ENCODE measurements at regions not wholly inside any gene's neighbourhood (a gene's known extent, or its start where the extent isn't known, plus 50 kb on each side); places are given as distances from the start of the nearest gene placed in this dataset.

GRCh38 chr14:62313212-62313611 lies 551.0 kb downstream of the SNAPC1 start:
- H2AK5ac ChIP-seq (ENCODE audit: low read length) = no peak overlapping the region
- no CpG with 5 or more reads among the region's 3 CpGs for WGBS (ENCODE audit: extremely low coverage, insufficient coverage, insufficient read length)
- H4K8ac ChIP-seq (ENCODE audit: low read depth, low read length) = no peak overlapping the region
- no peak overlapping the region for H3K4ac ChIP-seq (ENCODE audit: low read depth, low read length)
- H3K27ac ChIP-seq (ENCODE audit: low read depth, low read length) = no peak overlapping the region
- H2BK5ac ChIP-seq (ENCODE audit: low read depth, low read length, poor library complexity) = no peak overlapping the region
- no peaks in the 10 kb centered on the region for H3K79me1 ChIP-seq (ENCODE audit: low read length)
- no peaks in the 10 kb centered on the region for H3K27me3 ChIP-seq (ENCODE audit: insufficient read depth, low read length)
- H3K9me3 ChIP-seq (ENCODE audit: insufficient read depth, low read depth, low read length) = no peaks in the 10 kb centered on the region
- no peak overlapping the region for H2BK120ac ChIP-seq (ENCODE audit: insufficient read depth, low read length, poor library complexity)
- no peak overlapping the region for H3K18ac ChIP-seq (ENCODE audit: low read length)
- H3K4me3 ChIP-seq (ENCODE audit: low read depth, low read length) = no peak overlapping the region
- H4K91ac ChIP-seq (ENCODE audit: low read depth, low read length) = no peak overlapping the region
- no peak overlapping the region for H2AFZ ChIP-seq (ENCODE audit: insufficient read depth, low read length, poor library complexity)
- H3K36me3 ChIP-seq (ENCODE audit: control insufficient read depth in 1 of 2, insufficient read depth in 2 of 2, low read length in 2 of 2) = no peaks in the 10 kb centered on the region
- H3K9ac ChIP-seq (ENCODE audit: low read length) = no peak overlapping the region
- DNase-seq = no peak
- no peaks in the 10 kb centered on the region for H3K79me2 ChIP-seq (ENCODE audit: control insufficient read depth, insufficient read depth, low read length, poor library complexity)
- H2BK12ac ChIP-seq (ENCODE audit: low read length) = no peak overlapping the region
- H3K14ac ChIP-seq (ENCODE audit: low read length) = no peak overlapping the region
- H3K4me2 ChIP-seq (ENCODE audit: low read length) = no peak overlapping the region
- no peak overlapping the region for H3K23ac ChIP-seq (ENCODE audit: low read length)
- H3K4me1 ChIP-seq (ENCODE audit: control insufficient read depth in 1 of 2, insufficient read depth in 2 of 2, low read length in 2 of 2) = no peaks in the 10 kb centered on the region
- H4K12ac ChIP-seq (ENCODE audit: low read depth, low read length) = no peak overlapping the region

GRCh38 chr14:62314221-62314620 lies 552.0 kb downstream of the SNAPC1 start:
- Histone ChIP-seq H3K79me1 (ENCODE audit: low read length) (no peaks in the 10 kb centered on the region), H3K9me3 (ENCODE audit: insufficient read depth, low read depth, low read length) (no peaks in the 10 kb centered on the region), H2BK12ac (ENCODE audit: low read length) (no peak overlapping the region), H3K18ac (ENCODE audit: low read length) (no peak overlapping the region), H2AFZ (ENCODE audit: insufficient read depth, low read length, poor library complexity) (no peak overlapping the region), H3K27me3 (ENCODE audit: insufficient read depth, low read length) (no peaks in the 10 kb centered on the region), H3K23ac (ENCODE audit: low read length) (no peak overlapping the region), H3K36me3 (ENCODE audit: control insufficient read depth in 1 of 2, insufficient read depth in 2 of 2, low read length in 2 of 2) (no peaks in the 10 kb centered on the region), H4K91ac (ENCODE audit: low read depth, low read length) (no peak overlapping the region), H3K4ac (ENCODE audit: low read depth, low read length) (no peak overlapping the region), H4K8ac (ENCODE audit: low read depth, low read length) (no peak overlapping the region), H3K27ac (ENCODE audit: low read depth, low read length) (no peak overlapping the region), H3K4me2 (ENCODE audit: low read length) (no peak overlapping the region), H2BK120ac (ENCODE audit: insufficient read depth, low read length, poor library complexity) (no peak overlapping the region), H3K14ac (ENCODE audit: low read length) (no peak overlapping the region), H3K4me3 (ENCODE audit: low read depth, low read length) (no peak overlapping the region), H2AK5ac (ENCODE audit: low read length) (no peak overlapping the region), H3K4me1 (ENCODE audit: control insufficient read depth in 1 of 2, insufficient read depth in 2 of 2, low read length in 2 of 2) (no peaks in the 10 kb centered on the region), H3K9ac (ENCODE audit: low read length) (no peak overlapping the region), H4K12ac (ENCODE audit: low read depth, low read length) (no peak overlapping the region), H2BK5ac (ENCODE audit: low read depth, low read length, poor library complexity) (no peak overlapping the region), H3K79me2 (ENCODE audit: control insufficient read depth, insufficient read depth, low read length, poor library complexity) (no peaks in the 10 kb centered on the region)
- no CpG with 5 or more reads among the region's 2 CpGs for WGBS (ENCODE audit: extremely low coverage, insufficient coverage, insufficient read length)
- DNase-seq = no peak

- no peak overlapping the region for H4K8ac ChIP-seq (ENCODE audit: low read depth, low read length)
- H2BK120ac ChIP-seq (ENCODE audit: insufficient read depth, low read length, poor library complexity) = no peak overlapping the region
- H2BK12ac ChIP-seq (ENCODE audit: low read length) = no peak overlapping the region
- H3K4me3 ChIP-seq (ENCODE audit: low read depth, low read length) = no peak overlapping the region
- no peaks in the 10 kb centered on the region for H3K4me1 ChIP-seq (ENCODE audit: control insufficient read depth in 1 of 2, insufficient read depth in 2 of 2, low read length in 2 of 2)
- H2AFZ ChIP-seq (ENCODE audit: insufficient read depth, low read length, poor library complexity) = no peak overlapping the region
- DNase-seq = no peak
- no CpG with 5 or more reads among the region's 1 CpG for WGBS (ENCODE audit: extremely low coverage, insufficient coverage, insufficient read length)
- no peaks in the 10 kb centered on the region for H3K79me1 ChIP-seq (ENCODE audit: low read length)
- no peak overlapping the region for H3K27ac ChIP-seq (ENCODE audit: low read depth, low read length)
- no peak overlapping the region for H3K23ac ChIP-seq (ENCODE audit: low read length)
- no peak overlapping the region for H3K14ac ChIP-seq (ENCODE audit: low read length)
- H2BK5ac ChIP-seq (ENCODE audit: low read depth, low read length, poor library complexity) = no peak overlapping the region
- H3K9ac ChIP-seq (ENCODE audit: low read length) = no peak overlapping the region
- no peak overlapping the region for H3K4ac ChIP-seq (ENCODE audit: low read depth, low read length)
- no peak overlapping the region for H3K18ac ChIP-seq (ENCODE audit: low read length)
- H3K36me3 ChIP-seq (ENCODE audit: control insufficient read depth in 1 of 2, insufficient read depth in 2 of 2, low read length in 2 of 2) = no peaks in the 10 kb centered on the region
- no peaks in the 10 kb centered on the region for H3K9me3 ChIP-seq (ENCODE audit: insufficient read depth, low read depth, low read length)
- H3K79me2 ChIP-seq (ENCODE audit: control insufficient read depth, insufficient read depth, low read length, poor library complexity) = no peaks in the 10 kb centered on the region
- no peak overlapping the region for H4K91ac ChIP-seq (ENCODE audit: low read depth, low read length)
- H4K12ac ChIP-seq (ENCODE audit: low read depth, low read length) = no peak overlapping the region
- no peak overlapping the region for H2AK5ac ChIP-seq (ENCODE audit: low read length)
- no peaks in the 10 kb centered on the region for H3K27me3 ChIP-seq (ENCODE audit: insufficient read depth, low read length)
- H3K4me2 ChIP-seq (ENCODE audit: low read length) = no peak overlapping the region
These were observed 552.7 kb downstream of the SNAPC1 start for GRCh38 chr14:62314871-62315270.

- DNase-seq = no peak
- no peak overlapping the region for H4K8ac ChIP-seq (ENCODE audit: low read depth, low read length)
- H2BK12ac ChIP-seq (ENCODE audit: low read length) = no peak overlapping the region
- no peak overlapping the region for H3K4me3 ChIP-seq (ENCODE audit: low read depth, low read length)
- H2AFZ ChIP-seq (ENCODE audit: insufficient read depth, low read length, poor library complexity) = no peak overlapping the region
- H3K27ac ChIP-seq (ENCODE audit: low read depth, low read length) = no peak overlapping the region
- H3K36me3 ChIP-seq (ENCODE audit: control insufficient read depth in 1 of 2, insufficient read depth in 2 of 2, low read length in 2 of 2) = no peaks in the 10 kb centered on the region
- no peak overlapping the region for H2AK5ac ChIP-seq (ENCODE audit: low read length)
- no peak overlapping the region for H4K91ac ChIP-seq (ENCODE audit: low read depth, low read length)
- no peak overlapping the region for H4K12ac ChIP-seq (ENCODE audit: low read depth, low read length)
- no peak overlapping the region for H3K14ac ChIP-seq (ENCODE audit: low read length)
- no peak overlapping the region for H3K23ac ChIP-seq (ENCODE audit: low read length)
- no peak overlapping the region for H3K4me2 ChIP-seq (ENCODE audit: low read length)
- H3K9ac ChIP-seq (ENCODE audit: low read length) = no peak overlapping the region
- no peak overlapping the region for H3K18ac ChIP-seq (ENCODE audit: low read length)
- H2BK5ac ChIP-seq (ENCODE audit: low read depth, low read length, poor library complexity) = no peak overlapping the region
- no peaks in the 10 kb centered on the region for H3K9me3 ChIP-seq (ENCODE audit: insufficient read depth, low read depth, low read length)
- H2BK120ac ChIP-seq (ENCODE audit: insufficient read depth, low read length, poor library complexity) = no peak overlapping the region
- H3K79me2 ChIP-seq (ENCODE audit: control insufficient read depth, insufficient read depth, low read length, poor library complexity) = no peaks in the 10 kb centered on the region
- no peaks in the 10 kb centered on the region for H3K4me1 ChIP-seq (ENCODE audit: control insufficient read depth in 1 of 2, insufficient read depth in 2 of 2, low read length in 2 of 2)
- WGBS (ENCODE audit: extremely low coverage, insufficient coverage, insufficient read length) = no CpG with 5 or more reads among the region's 2 CpGs
- H3K79me1 ChIP-seq (ENCODE audit: low read length) = no peaks in the 10 kb centered on the region
- H3K4ac ChIP-seq (ENCODE audit: low read depth, low read length) = no peak overlapping the region
- no peaks in the 10 kb centered on the region for H3K27me3 ChIP-seq (ENCODE audit: insufficient read depth, low read length)
These were observed 553.4 kb downstream of the SNAPC1 start for GRCh38 chr14:62315631-62316030.

Measured in trophoblast cell (in vitro differentiated cells and primary cell).